GM18909 (cell line): ENCODE measurements at regions not wholly inside any gene's neighbourhood (a gene's known extent, or its start where the extent isn't known, plus 50 kb on each side); places are given as distances from the start of the nearest gene placed in this dataset.

Experiments used
- ATAC-seq: cut with Tn5 transposase; IDR thresholded peaks from one replicate; pipeline ENCODE4 v1.9.1; 2021; ENCODE audit warnings: mild to moderate bottlenecking; ENCODE audit not compliant: unreplicated experiment, poor library complexity

DNA sequence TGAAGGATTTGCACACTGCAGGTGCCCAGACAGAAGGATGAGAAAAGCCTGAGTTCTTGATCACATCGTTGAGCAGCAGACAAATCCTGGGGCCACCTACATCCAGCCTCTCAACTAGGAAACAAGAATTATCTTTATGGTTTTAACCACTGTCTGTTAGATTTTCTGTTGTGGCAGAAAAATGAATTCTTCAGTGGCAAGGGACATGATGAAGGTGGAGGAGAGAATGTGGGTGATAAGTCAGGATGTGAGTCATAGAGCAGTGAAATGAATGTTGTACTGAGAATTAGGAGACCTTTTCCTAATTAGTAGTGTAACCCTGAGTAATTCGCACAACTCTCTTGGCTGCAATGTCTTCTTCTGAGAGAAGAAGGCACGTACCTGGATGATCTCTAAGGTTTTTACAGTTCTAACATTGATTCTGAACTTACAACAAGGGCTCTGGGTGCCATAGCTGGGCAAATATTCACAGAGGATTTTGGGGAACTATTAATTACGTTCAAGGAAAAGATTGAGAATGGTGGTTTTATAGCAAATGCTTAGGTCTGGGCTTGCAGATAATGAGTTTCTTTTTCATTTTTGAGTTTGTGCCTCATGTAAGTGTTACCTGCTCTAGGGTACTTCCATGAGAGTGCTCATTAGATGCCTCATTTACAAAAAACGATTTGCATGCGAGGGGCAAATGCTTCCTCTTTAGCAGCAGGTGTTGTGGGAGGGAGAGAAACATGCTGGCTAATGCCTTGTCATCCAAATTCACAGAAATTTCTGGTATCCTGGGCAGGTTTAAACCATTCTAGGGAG lies 111.0 kb upstream of the KL start:
- ATAC-seq = peak; percentile 54

DNA sequence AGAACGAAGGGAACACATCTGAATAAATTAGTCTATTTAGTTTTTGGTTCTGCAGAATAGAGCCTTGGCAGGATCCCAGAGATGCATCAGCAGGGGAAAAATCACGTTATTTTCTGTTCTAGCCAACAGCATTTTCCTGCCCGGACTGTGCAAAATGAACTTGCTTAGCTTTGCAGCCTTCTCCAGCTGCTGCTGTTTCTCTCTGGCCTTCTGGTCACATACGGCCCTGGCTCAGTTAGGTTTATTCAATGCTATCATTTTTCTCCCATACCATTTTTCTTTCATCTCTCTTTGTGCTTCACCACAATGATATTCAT lies 110.4 kb upstream of the KL start:
- peak; percentile 10 for ATAC-seq

DNA sequence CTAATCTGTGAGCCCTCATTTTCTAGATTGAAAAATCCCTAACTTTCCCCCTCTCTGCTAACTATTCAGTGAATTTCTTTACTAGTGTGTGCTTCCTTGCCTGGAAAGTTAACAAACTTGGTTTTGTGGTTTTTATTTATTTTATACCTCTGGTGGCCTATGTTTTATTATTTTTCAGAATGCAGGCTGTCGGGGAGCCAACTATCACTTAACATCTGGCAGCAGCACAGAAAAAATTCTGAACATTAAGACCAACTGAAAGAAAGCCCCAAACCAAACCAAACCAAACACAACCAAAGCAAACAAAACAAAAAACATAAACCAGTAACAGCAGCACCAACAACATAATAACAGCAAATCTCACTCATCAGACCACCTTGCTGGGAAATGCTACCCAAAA lies 109.0 kb upstream of the KL start:
- no peak for ATAC-seq

DNA sequence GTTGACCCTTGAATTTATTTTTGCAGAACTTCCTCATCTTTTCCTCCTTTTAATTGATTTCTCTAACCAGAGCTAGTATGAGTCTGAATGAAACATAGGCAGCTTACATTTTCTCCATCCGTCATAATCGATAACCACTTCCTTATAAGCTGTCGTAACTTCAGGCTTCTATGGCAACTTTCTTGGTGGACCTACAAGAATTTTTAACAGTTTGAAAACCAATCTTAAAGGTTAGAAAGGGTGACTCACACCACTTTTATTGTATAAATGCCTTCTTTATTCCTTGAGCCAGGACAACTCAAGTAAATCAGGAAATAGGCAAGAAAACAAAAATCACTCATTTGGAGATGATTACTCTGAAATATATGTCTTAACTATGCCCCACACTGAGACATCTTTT lies 105.7 kb upstream of the KL start:
- no peak for ATAC-seq

DNA sequence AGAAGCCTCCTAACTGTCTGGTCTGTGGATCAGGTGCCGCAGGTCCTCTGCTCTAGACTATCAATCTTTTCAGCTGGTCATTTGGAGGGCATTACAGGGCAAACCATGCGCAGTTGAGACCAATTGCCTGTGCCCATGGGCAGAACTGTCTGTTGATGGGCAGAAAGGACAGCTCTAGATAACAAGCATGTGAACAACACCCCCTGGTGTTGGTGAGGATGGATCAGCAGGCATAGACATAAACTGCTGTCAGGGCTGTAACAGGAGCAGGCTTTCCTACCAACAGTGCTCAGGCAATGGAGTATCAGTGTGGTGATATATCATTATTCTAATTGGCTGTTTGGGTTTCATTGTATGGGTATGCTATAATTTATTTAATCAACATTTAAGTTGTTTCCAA lies 104.7 kb upstream of the KL start:
- ATAC-seq = peak; percentile 76

DNA sequence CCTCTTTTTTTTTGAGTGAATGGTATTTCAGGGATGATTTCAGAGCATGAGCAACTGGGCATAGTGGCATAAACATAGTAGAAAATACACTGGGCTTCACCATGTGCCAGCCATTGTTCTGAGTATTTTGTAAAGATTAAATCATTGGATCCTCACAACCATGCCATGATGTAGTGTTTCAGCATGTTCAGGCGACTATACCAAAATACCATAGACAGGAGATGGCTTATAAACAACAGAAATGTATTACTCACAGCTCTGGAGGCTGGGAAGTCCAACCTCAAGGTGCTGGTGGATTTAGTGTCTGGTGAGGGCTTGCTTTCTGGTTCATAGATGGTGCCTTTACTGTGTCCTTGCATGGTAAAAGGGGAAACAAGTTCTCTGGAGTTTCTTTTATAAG lies 101.5 kb upstream of the KL start:
- no peak for ATAC-seq

DNA sequence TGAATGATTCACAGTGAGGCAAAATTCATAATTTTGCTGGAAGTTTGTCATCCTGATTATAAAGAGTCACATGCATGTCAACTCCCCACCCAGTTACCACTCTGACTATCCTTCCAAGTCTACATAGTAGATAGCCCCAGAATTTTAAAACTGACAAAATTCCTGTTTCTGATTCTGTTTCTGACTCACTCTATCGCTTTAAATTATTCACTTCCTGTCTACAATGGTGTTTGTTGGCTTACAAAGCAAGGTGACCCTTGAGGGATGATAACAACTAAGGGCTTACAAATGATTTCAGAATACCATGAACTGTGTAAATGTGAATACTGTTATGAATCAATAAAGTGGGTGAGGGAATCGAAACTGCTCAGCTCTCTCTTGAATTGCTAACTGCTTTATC lies 98.7 kb upstream of the KL start:
- ATAC-seq = no peak

DNA sequence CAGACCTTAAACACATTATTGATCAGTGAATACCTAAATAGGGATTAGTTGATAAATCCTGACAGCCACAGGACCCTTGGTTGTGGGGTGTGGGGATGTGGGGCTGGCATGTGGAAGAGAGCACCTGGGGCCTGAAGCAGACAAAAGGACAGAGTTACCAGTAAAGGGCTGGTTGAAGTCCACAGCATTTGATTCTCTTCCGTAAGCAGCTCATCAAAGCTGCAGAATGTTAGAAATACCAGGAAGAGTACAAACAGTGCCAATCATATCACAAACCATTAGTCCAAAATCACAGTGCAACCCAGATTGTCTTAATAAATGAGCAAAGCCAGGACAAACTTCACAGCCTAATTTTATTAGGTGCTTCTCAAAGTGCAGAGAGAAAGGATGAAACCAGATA lies 92.5 kb upstream of the KL start:
- ATAC-seq = no peak

DNA sequence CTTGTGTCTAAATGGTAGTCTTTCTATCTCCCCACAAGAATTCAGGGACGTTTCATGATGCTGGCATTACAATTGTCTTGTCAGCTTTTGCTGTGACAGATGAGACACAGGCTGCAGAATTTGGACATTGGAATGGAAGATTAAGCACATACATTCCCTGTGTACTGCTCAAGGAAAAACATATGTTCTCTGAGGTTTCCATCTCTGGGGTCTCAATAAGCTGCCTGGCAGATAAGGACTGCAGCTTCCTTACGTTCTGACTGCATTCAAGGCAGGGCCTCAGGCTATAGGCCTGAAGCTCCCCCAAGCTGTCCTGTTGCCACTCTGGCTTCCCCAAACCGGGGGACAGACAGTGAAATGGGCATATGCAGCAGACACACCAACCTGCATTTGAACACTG lies 91.3 kb upstream of the KL start:
- no peak for ATAC-seq

DNA sequence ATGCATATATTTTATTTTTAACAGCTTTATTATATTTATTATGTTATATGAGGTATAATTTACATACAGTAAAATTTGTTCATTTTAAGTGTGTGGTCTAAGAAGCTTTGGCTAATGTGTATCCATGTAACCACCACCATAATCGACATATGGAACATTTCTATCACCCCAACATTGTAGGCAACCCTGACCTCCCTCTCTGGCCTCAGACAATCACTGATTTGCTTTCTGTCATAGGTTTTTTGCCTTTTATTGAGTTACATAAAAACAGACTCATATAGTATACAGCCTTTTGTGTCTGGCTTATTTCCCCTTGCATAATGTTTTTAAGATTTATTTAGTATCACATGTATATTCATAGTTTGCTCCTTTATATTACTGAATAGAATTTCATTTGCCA lies 90.7 kb upstream of the KL start:
- ATAC-seq = no peak

DNA sequence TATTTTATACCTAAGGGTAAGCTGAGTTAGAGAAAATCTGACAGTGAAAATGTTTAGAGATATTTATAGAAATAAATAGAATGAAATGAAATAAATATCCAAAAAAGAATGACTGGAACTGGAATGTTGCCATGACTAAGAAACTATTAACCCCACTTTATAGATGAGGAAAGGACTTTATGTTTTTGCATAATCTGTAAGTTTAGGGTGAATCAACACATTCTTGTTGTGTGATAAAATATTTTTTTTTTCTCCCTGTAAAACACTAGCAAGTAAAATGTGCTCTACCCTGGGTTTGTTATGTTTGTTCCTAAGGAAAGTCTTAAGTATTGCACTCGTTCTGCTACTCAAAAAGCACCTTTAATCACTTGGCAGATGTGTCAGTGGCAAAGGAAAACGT lies 83.8 kb upstream of the KL start:
- no peak for ATAC-seq

DNA sequence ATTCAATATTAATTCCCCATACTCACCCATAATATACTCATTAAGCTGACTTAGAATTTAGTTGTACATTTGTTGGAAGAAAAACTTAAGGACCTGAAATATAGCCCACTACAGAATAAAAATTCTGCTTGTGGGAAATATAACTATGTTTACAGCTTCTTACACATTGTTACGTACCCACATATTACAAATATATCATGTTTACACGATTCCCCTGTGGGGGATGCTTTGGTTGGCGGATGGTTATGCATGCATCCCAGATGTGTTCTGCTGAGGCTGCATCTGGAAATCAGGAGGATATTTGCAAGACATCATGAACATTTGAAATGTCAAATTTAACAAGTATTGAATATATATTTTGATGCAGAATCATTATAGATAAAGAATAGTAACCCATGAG lies 79.5 kb upstream of the KL start:
- no peak for ATAC-seq

DNA sequence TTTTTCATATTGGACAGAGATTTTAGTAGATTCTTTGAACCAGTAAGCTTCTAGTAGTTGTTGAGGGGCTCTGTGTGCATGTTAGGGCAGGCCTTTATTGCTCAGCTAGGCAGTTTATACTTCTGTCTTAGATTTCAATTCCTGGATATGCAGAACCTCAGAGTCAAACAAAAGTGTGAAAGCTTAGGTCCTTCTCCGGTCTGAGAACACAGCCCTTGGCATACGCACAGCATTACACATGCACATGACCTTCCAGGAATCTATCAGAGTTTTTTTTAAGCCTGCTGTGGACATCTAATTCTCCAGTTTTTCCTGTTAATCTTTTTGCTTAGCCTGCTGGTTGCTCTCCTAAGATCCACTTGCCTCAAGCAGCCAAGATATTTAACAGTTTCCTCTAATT lies 77.9 kb upstream of the KL start:
- no peak for ATAC-seq

DNA sequence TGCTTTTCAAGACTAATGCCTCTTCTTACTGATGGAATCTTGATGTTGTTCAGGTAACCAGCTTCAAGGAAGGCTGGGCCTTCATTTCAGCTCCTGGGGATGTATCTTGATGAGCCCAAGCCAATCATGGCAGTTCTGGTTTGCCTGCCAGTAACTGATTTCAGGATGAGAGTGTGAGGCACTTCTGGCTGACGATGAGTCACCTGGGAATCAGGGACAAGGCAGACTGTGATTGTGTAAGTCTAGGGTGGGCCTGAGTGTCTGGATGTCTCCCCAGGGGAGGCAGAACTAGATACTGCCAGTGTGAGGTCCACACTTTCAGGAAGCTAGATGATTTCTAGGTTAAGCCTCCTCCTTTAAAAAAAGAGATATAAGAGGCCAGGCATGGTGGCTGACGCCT lies 77.3 kb upstream of the KL start:
- ATAC-seq = no peak

DNA sequence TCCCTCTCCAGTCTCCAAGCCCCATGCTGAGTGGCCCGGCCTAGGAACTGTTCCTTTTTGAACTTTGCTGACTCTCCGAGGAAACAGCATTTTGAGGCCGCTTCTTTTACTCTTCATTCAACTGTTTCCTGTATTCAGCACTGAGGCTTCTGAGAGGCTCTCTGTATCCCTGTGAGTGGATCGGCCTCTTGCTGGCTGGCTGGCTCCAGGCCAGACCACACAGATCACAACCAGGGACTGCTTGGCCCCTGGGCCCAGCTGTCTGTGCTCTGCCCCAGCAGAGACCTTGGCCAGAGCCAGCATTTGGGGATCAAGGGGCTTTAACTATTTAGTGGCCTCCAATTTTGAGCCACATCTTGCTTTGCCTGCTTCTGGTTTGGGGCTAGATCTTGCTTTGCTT lies 75.6 kb upstream of the KL start:
- no peak for ATAC-seq

DNA sequence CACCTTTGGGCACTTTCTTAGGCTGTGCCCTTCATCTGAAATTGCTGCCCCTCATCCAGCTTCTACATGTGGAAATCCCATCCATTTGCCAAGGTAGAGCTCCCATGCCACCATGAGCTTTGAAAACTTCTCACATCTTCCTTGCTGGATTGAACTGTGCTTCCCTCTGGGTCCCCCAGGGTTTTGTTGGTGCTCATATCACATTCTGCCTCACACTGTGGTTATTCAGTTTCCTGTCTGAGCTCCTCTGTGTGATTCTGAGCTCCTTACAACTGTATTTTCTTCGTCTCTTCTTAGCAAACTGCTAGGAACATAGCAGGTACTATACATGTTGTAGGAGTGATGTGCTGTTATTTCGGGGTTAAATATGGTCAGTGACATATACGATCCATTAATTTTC lies 74.9 kb upstream of the KL start:
- ATAC-seq = no peak

DNA sequence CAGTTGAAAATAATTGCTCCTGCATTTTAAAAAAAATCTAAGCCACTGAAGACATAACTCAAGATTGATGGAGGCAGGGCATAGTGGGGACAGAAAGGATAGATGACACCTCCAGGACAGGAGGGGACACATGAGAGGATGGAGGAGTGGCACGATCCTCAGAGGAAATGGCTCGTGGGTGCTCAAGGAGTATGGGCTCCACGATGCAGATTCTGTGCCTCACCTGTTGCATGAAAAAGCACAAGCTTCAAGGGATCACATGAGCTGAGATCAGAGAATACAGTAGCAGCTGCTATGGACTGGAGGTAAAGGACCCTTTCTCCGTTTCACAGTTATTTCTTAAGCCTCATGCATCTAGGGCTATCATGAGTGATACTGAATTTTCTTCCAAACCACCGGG lies 69.7 kb upstream of the KL start:
- ATAC-seq = no peak

DNA sequence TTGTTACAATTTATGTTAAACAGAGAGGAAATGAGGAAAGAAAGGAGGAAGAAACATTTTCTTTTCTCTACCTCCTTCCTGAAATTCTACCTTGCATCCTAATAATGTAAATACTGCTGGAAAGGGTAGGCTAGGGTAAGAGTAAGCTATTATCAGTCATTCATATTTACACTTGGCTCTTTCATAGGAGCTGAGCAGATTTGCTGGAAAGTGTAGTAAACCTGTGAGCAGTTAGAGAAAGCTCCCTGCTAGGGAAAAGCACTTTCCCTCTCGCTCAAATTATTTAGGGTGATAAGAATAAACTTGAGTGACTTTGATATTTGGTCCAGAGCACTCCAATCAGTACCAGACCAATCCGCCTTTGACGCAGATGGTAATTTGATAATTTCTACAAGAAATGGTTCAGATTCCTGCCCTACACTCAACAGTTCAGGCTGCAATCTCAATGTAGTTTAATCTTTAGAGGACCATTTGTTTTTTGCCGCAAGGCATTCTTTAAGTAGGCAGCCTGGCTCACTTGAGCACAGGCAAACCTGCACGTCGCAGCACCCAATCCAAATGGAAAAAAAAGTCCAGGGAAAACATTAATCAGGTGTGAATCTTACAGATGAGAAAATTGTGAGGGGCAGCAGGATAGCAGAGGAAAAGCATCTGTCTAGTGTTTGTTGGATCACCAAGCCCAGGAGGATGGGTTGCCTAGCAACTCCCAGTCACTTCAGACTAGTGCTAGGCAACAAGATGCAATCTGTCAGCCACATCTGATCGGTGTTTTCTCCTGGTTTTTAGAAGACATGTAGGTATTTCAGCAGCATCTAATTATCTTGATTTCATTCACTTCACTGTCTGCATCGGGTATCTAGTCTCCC lies 68.6 kb upstream of the KL start:
- no peak for ATAC-seq

DNA sequence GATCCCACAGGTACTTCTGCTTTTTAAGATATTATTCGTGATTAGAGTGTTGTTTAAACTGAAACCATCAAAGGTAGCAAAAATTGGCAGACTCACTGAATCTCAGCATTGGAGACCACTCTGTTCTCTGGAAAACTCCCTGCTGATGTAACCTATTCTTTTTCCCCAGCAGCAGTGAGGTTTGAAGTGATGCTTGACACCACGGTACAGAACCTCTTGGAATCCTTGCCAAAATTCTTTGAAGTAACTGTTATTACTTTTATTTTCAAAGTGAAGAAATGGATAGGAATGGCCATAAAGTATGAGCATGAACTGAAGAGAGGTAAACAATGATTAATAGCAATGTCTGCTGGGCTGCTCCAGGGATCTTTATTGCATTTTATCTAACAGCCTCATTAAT lies 66.4 kb upstream of the KL start:
- no peak for ATAC-seq

DNA sequence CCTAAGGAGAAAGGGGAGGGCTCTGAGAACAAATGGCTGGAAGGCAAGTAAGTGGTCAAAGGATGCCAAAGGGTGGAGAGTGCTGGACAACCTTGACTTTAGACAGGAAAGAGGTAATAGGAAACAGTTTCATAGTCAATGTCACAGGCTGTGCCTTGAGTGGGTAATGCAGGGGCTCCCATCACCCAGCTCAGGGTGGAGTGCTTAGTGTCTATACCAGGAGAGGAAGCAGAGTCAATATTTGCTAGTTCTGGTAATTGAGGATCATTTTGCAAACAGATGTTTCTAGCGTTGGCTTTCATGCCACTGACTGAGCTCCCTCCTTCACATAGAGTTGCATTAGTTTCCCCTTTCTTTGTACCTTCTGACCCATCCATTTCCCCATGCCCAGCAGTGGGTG lies 64.6 kb upstream of the KL start:
- ATAC-seq = no peak

DNA sequence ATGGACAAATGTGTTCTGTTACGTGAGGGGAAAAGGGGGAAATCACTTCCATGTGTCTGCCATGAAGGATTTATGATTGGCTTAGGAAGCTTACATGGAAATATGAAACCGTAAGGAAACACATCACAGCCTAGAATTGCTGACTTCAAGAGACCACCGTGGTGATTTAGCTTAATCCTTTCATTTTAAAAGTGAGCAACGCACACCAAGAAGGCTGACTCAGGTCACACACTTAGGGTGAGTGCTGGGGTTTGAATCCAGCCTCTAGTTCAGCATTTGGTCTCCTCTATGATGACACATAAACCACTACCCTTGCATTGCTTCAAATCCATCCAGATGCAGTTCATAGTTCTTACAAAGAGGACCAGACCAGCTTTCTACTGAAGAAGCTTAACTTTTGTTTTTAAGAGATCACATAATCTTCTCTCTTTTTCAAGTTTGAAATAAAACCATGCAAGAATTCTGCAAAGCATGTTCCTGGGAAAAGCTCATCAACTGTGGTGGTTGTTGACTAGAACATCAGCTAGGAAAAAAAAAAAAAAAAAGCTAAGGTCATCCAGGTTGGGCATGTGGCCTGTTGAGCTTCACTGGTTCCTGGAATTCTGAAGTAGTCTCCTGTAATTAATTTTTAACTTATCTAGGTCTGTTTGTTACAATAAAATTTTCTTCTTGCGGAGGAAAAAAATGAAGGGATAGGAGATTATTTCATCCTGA lies 60.2 kb upstream of the KL start:
- no peak for ATAC-seq

DNA sequence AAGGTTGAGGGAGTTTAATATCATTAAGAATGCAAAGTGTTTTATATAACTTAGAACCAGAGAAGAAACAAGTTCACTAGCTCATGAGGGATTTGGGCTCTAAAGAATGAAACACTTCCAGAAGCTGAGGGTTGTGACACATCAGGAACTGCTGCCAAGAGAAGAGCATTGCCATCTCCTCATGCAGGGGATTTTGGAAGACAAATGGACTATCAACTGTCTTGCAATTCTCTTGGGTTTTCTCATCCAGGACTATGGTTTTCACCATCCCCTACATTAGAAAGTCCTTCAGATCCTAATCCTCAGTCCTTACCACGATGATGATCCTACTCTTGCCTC lies 59.7 kb upstream of the KL start:
- no peak for ATAC-seq
